ENCODE measurements at regions not wholly inside any gene's neighbourhood (a gene's known extent, or its start where the extent isn't known, plus 50 kb on each side); places are given as distances from the start of the nearest gene placed in this dataset.

GRCh38 chr9:75529463-75529862 lies 361.0 kb upstream of the PCSK5 start:
- H3K27ac ChIP-seq (ENCODE audit: low read length) = no peak overlapping the region
- TF ChIP-seq CTCF (IDR thresholded peaks at IDR 0.05; ENCODE audit: low read depth, low read length) = no peak
- TF ChIP-seq EZH2phosphoT487 (IDR thresholded peaks at IDR 0.05; ENCODE audit: low read depth) = no peak
- 0 out of 2 replicates have a peak, but pooled peaks cover 3% of the 10 kb centered on the region for H3K27me3 ChIP-seq (ENCODE audit: low read depth, low read length)
- no peak overlapping the region for H3K4me3 ChIP-seq (ENCODE audit: low read length)
- no peaks in the 10 kb centered on the region for H3K36me3 ChIP-seq (replicated peaks; ENCODE audit: low read depth, low read length)
- H2AFZ ChIP-seq (ENCODE audit: low read depth, low read length) = no peak overlapping the region
- H3K79me2 ChIP-seq (ENCODE audit: low read length) = no peaks in the 10 kb centered on the region
- H3K4me2 ChIP-seq (ENCODE audit: low read length) = no peak overlapping the region
- no peaks in the 10 kb centered on the region for H4K20me1 ChIP-seq (ENCODE audit: insufficient read depth, low read length)
- no peaks in the 10 kb centered on the region for H3K4me1 ChIP-seq (ENCODE audit: low read length)
- H3K9me3 ChIP-seq (ENCODE audit: insufficient read depth, low read length) = no peaks in the 10 kb centered on the region
- no peak overlapping the region for H3K9ac ChIP-seq (ENCODE audit: low read length)

DNA sequence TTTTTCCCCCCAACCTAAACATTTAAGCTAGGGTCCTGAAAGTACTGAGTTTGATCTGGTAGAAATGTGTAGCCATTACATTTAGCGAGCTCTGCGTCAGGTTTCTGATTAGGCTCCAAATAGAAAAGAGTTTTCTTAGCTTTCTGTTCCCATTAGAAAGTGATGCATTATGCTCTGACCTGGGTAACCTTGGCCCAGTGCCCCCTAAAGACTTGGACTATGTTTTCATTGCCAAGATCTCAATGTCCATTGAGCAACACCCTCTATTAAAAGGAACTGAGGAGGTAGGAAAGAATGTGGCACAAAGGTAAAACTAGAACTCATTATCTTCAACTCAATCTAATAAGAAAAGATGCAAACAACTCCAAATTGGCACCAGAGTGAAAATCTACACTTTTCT lies 358.9 kb upstream of the PCSK5 start:
- no peak overlapping the region for H3K9ac ChIP-seq (ENCODE audit: low read length)
- H3K79me2 ChIP-seq (ENCODE audit: low read length) = no peaks in the 10 kb centered on the region
- H3K4me2 ChIP-seq (ENCODE audit: low read length) = no peak overlapping the region
- TF ChIP-seq EZH2phosphoT487 (IDR thresholded peaks at IDR 0.05; ENCODE audit: low read depth) (no peak), CTCF (IDR thresholded peaks at IDR 0.05; ENCODE audit: low read depth, low read length) (no peak)
- no peaks in the 10 kb centered on the region for H3K9me3 ChIP-seq (ENCODE audit: insufficient read depth, low read length)
- H3K27me3 ChIP-seq (ENCODE audit: low read depth, low read length) = 0 out of 2 replicates have a peak, but pooled peaks cover 3% of the 10 kb centered on the region
- H3K4me3 ChIP-seq (ENCODE audit: low read length) = no peak overlapping the region
- H3K36me3 ChIP-seq (replicated peaks; ENCODE audit: low read depth, low read length) = no peaks in the 10 kb centered on the region
- no peaks in the 10 kb centered on the region for H4K20me1 ChIP-seq (ENCODE audit: insufficient read depth, low read length)
- no peak overlapping the region for H2AFZ ChIP-seq (ENCODE audit: low read depth, low read length)
- H3K27ac ChIP-seq (ENCODE audit: low read length) = no peak overlapping the region
- no peaks in the 10 kb centered on the region for H3K4me1 ChIP-seq (ENCODE audit: low read length)

DNA sequence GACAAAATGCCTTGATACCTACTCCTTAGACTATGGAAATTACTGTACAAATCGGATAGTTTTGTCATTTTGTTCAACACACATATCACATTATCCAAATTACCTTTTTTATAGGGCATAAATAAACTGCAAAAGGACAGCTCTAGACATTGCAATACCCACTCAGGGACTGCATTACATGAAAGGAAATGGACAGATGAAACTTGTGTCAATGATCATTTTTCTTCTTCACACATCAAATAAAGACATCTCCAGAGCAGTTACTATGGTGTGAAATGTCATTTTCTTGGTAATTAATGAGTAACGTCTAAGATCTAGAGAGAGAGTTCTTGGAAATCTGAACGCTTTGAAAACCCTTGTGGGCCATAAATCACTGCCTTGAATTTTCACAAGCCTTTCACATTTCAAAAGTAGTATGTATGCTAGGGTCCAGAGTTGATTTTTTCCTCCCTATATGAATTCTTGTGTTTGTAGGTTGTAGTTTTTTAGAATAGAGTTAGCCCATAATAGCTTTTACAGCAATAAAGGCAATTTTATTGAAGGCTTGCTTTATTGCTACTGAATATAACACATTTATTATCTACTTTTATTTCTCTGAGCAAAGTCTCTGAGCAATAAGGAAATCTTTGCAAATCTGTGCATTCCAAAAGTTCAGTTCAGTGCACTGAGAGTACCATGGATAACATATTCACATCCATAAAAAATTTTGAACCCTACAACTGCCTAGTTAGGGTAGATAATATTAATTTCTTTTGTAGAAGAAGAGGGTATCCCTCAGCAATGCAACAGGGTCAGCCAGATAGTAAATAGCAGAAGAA lies 358.0 kb upstream of the PCSK5 start:
- Histone ChIP-seq H3K9ac (ENCODE audit: low read length) (no peak overlapping the region), H3K36me3 (replicated peaks; ENCODE audit: low read depth, low read length) (no peaks in the 10 kb centered on the region), H3K9me3 (ENCODE audit: insufficient read depth, low read length) (no peaks in the 10 kb centered on the region), H4K20me1 (ENCODE audit: insufficient read depth, low read length) (no peaks in the 10 kb centered on the region), H3K27me3 (ENCODE audit: low read depth, low read length) (0 out of 2 replicates have a peak, but pooled peaks cover 3% of the 10 kb centered on the region), H3K4me2 (ENCODE audit: low read length) (no peak overlapping the region), H3K4me3 (ENCODE audit: low read length) (no peak overlapping the region), H3K4me1 (ENCODE audit: low read length) (no peaks in the 10 kb centered on the region), H3K27ac (ENCODE audit: low read length) (no peak overlapping the region), H3K79me2 (ENCODE audit: low read length) (no peaks in the 10 kb centered on the region), H2AFZ (ENCODE audit: low read depth, low read length) (no peak overlapping the region)
- TF ChIP-seq CTCF (IDR thresholded peaks at IDR 0.05; ENCODE audit: low read depth, low read length) (no peak), EZH2phosphoT487 (IDR thresholded peaks at IDR 0.05; ENCODE audit: low read depth) (no peak)

DNA sequence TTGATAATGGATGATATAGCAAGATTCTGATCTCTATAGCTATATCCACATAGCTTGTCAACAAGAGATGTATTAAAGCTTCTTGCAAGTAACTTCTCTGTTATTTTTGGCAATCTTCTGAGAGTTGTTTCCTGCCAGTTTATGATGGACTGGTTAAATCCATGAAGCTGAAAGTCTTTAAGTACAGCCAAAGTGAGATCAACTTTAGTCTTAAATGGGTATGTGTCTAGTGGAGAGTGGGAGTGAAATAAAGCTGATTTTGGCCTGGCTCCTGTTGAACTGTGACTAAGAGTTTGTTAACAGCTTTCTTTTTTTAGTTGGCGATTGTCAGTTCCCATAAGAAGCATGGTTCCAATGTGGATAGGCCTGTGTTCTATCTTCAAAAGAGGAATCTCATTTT lies 350.9 kb upstream of the PCSK5 start:
- Histone ChIP-seq H3K9ac (ENCODE audit: low read length) (no peak overlapping the region), H3K9me3 (ENCODE audit: insufficient read depth, low read length) (no peaks in the 10 kb centered on the region), H3K79me2 (ENCODE audit: low read length) (no peaks in the 10 kb centered on the region), H3K36me3 (replicated peaks; ENCODE audit: low read depth, low read length) (no peaks in the 10 kb centered on the region), H3K4me1 (ENCODE audit: low read length) (no peaks in the 10 kb centered on the region), H3K27me3 (ENCODE audit: low read depth, low read length) (peaks cover 3% of the 10 kb centered on the region; the same call in 1 of the 2 replicates), H4K20me1 (ENCODE audit: insufficient read depth, low read length) (no peaks in the 10 kb centered on the region), H3K27ac (ENCODE audit: low read length) (no peak overlapping the region), H3K4me3 (ENCODE audit: low read length) (no peak overlapping the region), H3K4me2 (ENCODE audit: low read length) (no peak overlapping the region), H2AFZ (ENCODE audit: low read depth, low read length) (no peak overlapping the region)
- TF ChIP-seq EZH2phosphoT487 (IDR thresholded peaks at IDR 0.05; ENCODE audit: low read depth) = no peak
- no peak for TF ChIP-seq CTCF (IDR thresholded peaks at IDR 0.05; ENCODE audit: low read depth, low read length)

All from OCI-LY3 (cell line).